Activated T-helper 17 cell treated with anti-CD3 and anti-CD28 coated beads, Interleukin-2, amount 50 U/mL, for 72 hours (primary cell): ENCODE measurements at regions not wholly inside any gene's neighbourhood (a gene's known extent, or its start where the extent isn't known, plus 50 kb on each side); places are given as distances from the start of the nearest gene placed in this dataset.
"Not testable (repeated sequence)": the region's sequence is repeated elsewhere in the genome, so short reads cannot be mapped to it uniquely, and the experiment has no call there.

Source experiments
- ATAC-seq: fragments of 150-1000 bp; cut with Tn5 transposase; replicated peaks from 2 replicates; pipeline ENCODE4 v1.10.0; 2021; ENCODE audit warnings: mild to moderate bottlenecking, moderate library complexity
- H3K27ac Mint-ChIP-seq: one replicate; pipeline ENCODE4 v1.8.0; 2022; ENCODE audit warnings: mixed read lengths
- H3K27me3 Mint-ChIP-seq: one replicate; pipeline ENCODE4 v1.8.0; 2022; ENCODE audit warnings: mixed read lengths
- H3K36me3 Mint-ChIP-seq: one replicate; pipeline ENCODE4 v1.8.0; 2022; ENCODE audit warnings: low read depth, mild to moderate bottlenecking, mixed read lengths
- H3K4me1 Mint-ChIP-seq: one replicate; pipeline ENCODE4 v1.8.0; 2022; ENCODE audit warnings: mixed read lengths
- H3K4me3 Mint-ChIP-seq: one replicate; pipeline ENCODE4 v1.8.0; 2022; ENCODE audit warnings: mild to moderate bottlenecking, mixed read lengths
- H3K9me3 Mint-ChIP-seq: one replicate; pipeline ENCODE4 v1.8.0; 2022; ENCODE audit warnings: mixed read lengths

GRCh38 chr5:123708074-123708806 lies 196.3 kb downstream of the CSNK1G3 start:
- H3K27ac Mint-ChIP-seq, result no peak overlapping the region
- peaks cover 14% of the 10 kb centered on the region for H3K9me3 Mint-ChIP-seq
- H3K36me3 Mint-ChIP-seq, result no peaks in the 10 kb centered on the region
- H3K4me1 Mint-ChIP-seq, result no peaks in the 10 kb centered on the region
- no peak overlapping the region for H3K4me3 Mint-ChIP-seq
- H3K27me3 Mint-ChIP-seq, result no peaks in the 10 kb centered on the region
- ATAC-seq, result no peak

GRCh38 chr5:123706531-123706930 lies 194.6 kb downstream of the CSNK1G3 start:
- Mint-ChIP-seq H3K27me3 (no peaks in the 10 kb centered on the region), H3K4me3 (no peak overlapping the region), H3K9me3 (peaks cover 8% of the 10 kb centered on the region), H3K27ac (no peak overlapping the region), H3K4me1 (no peaks in the 10 kb centered on the region), H3K36me3 (no peaks in the 10 kb centered on the region)
- no peak for ATAC-seq

DNA sequence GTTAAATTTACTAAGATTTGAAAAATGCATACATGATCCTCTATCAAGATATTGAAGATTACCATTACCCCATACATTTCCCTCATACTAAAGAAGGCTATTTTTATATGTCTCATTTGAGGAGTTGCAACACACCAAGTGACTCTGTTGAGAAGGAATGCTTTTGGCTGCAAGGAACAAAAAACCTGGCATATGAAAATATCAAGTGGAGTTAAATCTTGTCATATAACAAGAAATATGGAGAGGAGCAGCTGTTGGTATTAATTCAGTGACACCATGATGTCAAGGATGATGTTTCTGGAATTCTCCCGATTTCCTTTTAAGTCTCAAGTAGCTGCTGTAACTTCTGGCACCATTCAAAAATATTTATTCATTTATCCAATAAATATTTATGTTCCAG lies 193.8 kb downstream of the CSNK1G3 start:
- Mint-ChIP-seq H3K9me3 (peaks cover 8% of the 10 kb centered on the region), H3K4me1 (no peaks in the 10 kb centered on the region), H3K4me3 (no peak overlapping the region), H3K27me3 (peaks cover 3% of the 10 kb centered on the region), H3K27ac (no peak overlapping the region), H3K36me3 (no peaks in the 10 kb centered on the region)
- no peak for ATAC-seq

- H3K27me3 Mint-ChIP-seq, result peaks cover 3% of the 10 kb centered on the region
- no peaks in the 10 kb centered on the region for H3K9me3 Mint-ChIP-seq
- H3K27ac Mint-ChIP-seq, result no peak overlapping the region
- H3K4me1 Mint-ChIP-seq, result no peaks in the 10 kb centered on the region
- no peak overlapping the region for H3K4me3 Mint-ChIP-seq
- no peak for ATAC-seq
- no peaks in the 10 kb centered on the region for H3K36me3 Mint-ChIP-seq
Measured at GRCh38 chr5:123701511-123702200, 189.7 kb downstream of the CSNK1G3 start.

- H3K4me3 Mint-ChIP-seq, result no peak overlapping the region
- no peaks in the 10 kb centered on the region for H3K9me3 Mint-ChIP-seq
- H3K36me3 Mint-ChIP-seq, result no peaks in the 10 kb centered on the region
- no peak overlapping the region for H3K27ac Mint-ChIP-seq
- no peak for ATAC-seq
- no peaks in the 10 kb centered on the region for H3K4me1 Mint-ChIP-seq
- peaks cover 3% of the 10 kb centered on the region for H3K27me3 Mint-ChIP-seq
Measured at GRCh38 chr5:123700624-123701287, 188.8 kb downstream of the CSNK1G3 start.

GRCh38 chr5:123699571-123699970 lies 187.6 kb downstream of the CSNK1G3 start:
- ATAC-seq, result no peak
- no peaks in the 10 kb centered on the region for H3K4me1 Mint-ChIP-seq
- no peak overlapping the region for H3K27ac Mint-ChIP-seq
- H3K9me3 Mint-ChIP-seq, result no peaks in the 10 kb centered on the region
- no peak overlapping the region for H3K4me3 Mint-ChIP-seq
- H3K27me3 Mint-ChIP-seq, result peaks cover 3% of the 10 kb centered on the region
- H3K36me3 Mint-ChIP-seq, result no peaks in the 10 kb centered on the region

- not testable (repeated sequence) for H3K4me1 Mint-ChIP-seq, H3K27me3 Mint-ChIP-seq, H3K9me3 Mint-ChIP-seq, H3K36me3 Mint-ChIP-seq, ATAC-seq, H3K4me3 Mint-ChIP-seq, H3K27ac Mint-ChIP-seq
Measured at GRCh38 chr5:123698937-123699336, 187.0 kb downstream of the CSNK1G3 start.

- Mint-ChIP-seq H3K27ac (no peak overlapping the region), H3K9me3 (no peaks in the 10 kb centered on the region), H3K4me3 (no peak overlapping the region), H3K4me1 (no peaks in the 10 kb centered on the region), H3K27me3 (peaks cover 3% of the 10 kb centered on the region), H3K36me3 (no peaks in the 10 kb centered on the region)
- ATAC-seq, result no peak
Measured at GRCh38 chr5:123696921-123697341, 185.0 kb downstream of the CSNK1G3 start.

DNA sequence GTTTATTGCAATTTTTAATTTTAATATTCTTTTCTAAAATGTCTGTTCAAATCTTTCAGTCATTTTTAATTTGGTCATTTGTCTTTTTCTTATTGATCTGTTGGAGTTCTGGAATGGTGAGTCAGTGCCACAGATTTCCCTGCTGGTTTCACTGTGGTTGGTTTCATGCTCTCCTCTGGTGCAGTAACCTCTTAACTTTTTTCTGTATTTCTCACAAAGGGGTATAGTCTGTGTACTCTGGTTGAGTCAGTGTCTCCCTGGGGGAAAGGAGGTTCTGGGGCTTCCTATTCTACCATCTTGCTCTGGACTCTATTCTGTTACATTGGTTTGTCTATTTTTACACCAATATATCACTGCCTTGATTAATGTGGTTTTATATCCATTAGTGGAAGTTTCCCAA lies 178.8 kb downstream of the CSNK1G3 start:
- no peaks in the 10 kb centered on the region for H3K9me3 Mint-ChIP-seq
- H3K27ac Mint-ChIP-seq, result no peak overlapping the region
- H3K4me3 Mint-ChIP-seq, result no peak overlapping the region
- no peaks in the 10 kb centered on the region for H3K27me3 Mint-ChIP-seq
- no peak for ATAC-seq
- H3K4me1 Mint-ChIP-seq, result no peaks in the 10 kb centered on the region
- H3K36me3 Mint-ChIP-seq, result no peaks in the 10 kb centered on the region

DNA sequence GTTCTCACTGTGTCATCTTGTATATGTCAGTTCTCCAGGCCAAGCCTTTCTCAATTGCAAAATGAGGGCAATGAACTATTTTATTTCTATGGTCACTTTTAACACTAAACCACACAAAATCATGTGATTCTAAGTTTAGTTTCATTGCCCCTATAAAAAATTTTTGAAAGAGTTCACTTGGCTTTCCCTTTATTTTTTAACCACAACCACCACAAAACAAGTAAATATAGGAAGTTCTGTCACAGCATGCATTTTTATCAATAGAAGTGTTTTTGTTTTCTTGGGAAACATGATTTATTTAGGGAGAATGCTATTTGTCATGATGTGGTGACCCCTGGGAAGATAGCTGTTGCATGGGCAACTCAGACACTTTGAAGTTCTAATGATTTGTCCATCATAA lies 169.1 kb downstream of the CSNK1G3 start:
- H3K36me3 Mint-ChIP-seq, result no peaks in the 10 kb centered on the region
- no peaks in the 10 kb centered on the region for H3K4me1 Mint-ChIP-seq
- no peak overlapping the region for H3K4me3 Mint-ChIP-seq
- peaks cover 4% of the 10 kb centered on the region for H3K9me3 Mint-ChIP-seq
- H3K27ac Mint-ChIP-seq, result no peak overlapping the region
- ATAC-seq, result no peak
- peaks cover 10% of the 10 kb centered on the region for H3K27me3 Mint-ChIP-seq

DNA sequence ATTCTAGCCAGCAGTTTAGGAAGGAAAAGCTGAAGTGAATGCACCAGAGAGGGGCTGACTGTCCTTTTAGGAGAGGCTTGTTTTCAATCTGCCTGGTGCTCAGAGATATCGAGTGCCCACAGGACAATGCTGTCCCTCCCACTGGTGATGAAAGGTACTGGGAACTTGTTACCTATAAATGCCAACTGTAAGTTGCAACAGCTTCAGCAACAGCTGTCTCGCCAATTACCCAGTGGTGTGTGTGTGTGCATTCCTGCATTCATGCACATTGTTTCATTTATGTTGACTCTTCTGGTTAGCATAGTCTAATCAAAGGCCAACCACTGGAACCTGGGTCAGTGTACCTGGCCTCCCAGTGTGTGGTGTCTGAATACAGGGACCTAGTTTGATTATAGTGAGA lies 161.1 kb downstream of the CSNK1G3 start:
- Mint-ChIP-seq H3K9me3 (no peaks in the 10 kb centered on the region), H3K4me3 (no peak overlapping the region), H3K4me1 (no peaks in the 10 kb centered on the region), H3K27me3 (peaks cover 19% of the 10 kb centered on the region), H3K36me3 (no peaks in the 10 kb centered on the region), H3K27ac (no peak overlapping the region)
- no peak for ATAC-seq

- Mint-ChIP-seq H3K27me3 (peaks cover 19% of the 10 kb centered on the region), H3K9me3 (no peaks in the 10 kb centered on the region), H3K4me3 (no peak overlapping the region), H3K36me3 (no peaks in the 10 kb centered on the region), H3K4me1 (no peaks in the 10 kb centered on the region), H3K27ac (no peak overlapping the region)
- ATAC-seq, result no peak
Measured at GRCh38 chr5:123671711-123672456, 159.9 kb downstream of the CSNK1G3 start.

DNA sequence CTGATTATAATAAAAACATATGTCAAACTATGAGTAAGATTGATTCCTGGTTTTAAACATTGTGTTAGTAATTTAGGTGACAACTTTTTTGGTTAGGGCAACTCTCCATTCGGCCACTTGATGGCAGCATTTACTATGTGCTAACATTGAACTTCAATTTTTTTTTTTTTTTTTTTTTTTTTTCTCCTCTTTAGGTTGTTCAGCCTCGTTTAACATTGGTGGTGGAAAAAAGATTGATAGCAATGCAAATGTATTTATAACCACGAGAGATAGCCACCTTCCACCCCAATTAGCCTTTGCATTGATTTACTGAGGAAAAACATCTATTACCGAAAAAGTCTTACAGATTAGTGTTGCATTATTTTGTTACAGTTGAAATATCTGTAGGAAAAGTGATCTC lies 159.1 kb downstream of the CSNK1G3 start:
- Mint-ChIP-seq H3K9me3 (no peaks in the 10 kb centered on the region), H3K27ac (no peak overlapping the region), H3K27me3 (peaks cover 19% of the 10 kb centered on the region), H3K4me1 (no peaks in the 10 kb centered on the region), H3K4me3 (no peak overlapping the region), H3K36me3 (no peaks in the 10 kb centered on the region)
- ATAC-seq, result no peak
